ENCODE measurements at regions not wholly inside any gene's neighbourhood (a gene's known extent, or its start where the extent isn't known, plus 50 kb on each side); places are given as distances from the start of the nearest gene placed in this dataset.

DNA sequence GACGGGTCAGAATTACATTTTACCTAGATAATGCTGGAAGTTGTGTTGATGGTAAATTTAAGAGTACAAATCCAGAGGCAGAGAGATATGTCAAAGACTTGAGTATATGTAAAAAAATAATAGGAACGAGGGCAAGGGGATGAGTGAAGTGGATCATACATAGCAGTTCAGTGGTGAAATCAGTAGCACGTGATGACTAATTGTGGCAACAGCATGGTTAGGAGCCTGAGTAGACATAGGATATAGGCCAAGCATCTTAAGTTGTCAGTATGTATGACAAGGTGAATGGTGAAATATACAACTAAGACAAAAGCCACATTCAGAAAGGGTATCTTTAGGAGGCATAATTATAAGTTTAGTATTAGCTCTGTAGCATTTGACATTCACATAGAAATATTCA, 826.5 kb upstream of the PIK3C3 start:
- Histone ChIP-seq H3K4me1 (replicated peaks in 1 of 4; ENCODE audit: control insufficient read depth in 3 of 4, insufficient read depth in 4 of 4, low read length in 3 of 4) (no peaks in the 10 kb centered on the region), H2BK20ac (ENCODE audit: low read length) (no peak overlapping the region), H2AFZ (ENCODE audit: low read length) (no peak overlapping the region), H3K4ac (replicated peaks; ENCODE audit: insufficient read length, low read depth, low read length) (no peak overlapping the region), H3K18ac (ENCODE audit: extremely low read depth, low read length) (no peak overlapping the region), H4K20me1 (replicated peaks in 1 of 2; ENCODE audit: control insufficient read depth in 1 of 2, insufficient read depth in 2 of 2, low read length in 2 of 2) (no peaks in the 10 kb centered on the region), H3K23me2 (ENCODE audit: low read depth, low read length) (no peaks in the 10 kb centered on the region), H3K4me2 (ENCODE audit: insufficient read depth in 1 of 2, low read depth in 2 of 2, low read length in 2 of 2) (no peak overlapping the region), H3K14ac (ENCODE audit: insufficient read length) (no peak overlapping the region), H2AK5ac (ENCODE audit: low read depth, low read length) (no peak overlapping the region), H2BK12ac (ENCODE audit: low read depth, low read length) (no peak overlapping the region), H3K27ac (ENCODE audit: low read depth, low read length) (no peak overlapping the region), H3K27me3 (replicated peaks in 1 of 4; ENCODE audit: control insufficient read depth in 3 of 4, extremely low read depth in 1 of 4, insufficient read depth in 3 of 4, low read length in 3 of 4) (no peaks in the 10 kb centered on the region), H3K79me2 (ENCODE audit: control insufficient read depth in 1 of 2, insufficient read depth in 2 of 2, low read length in 2 of 2) (no peaks in the 10 kb centered on the region), H4K91ac (replicated peaks; ENCODE audit: insufficient read length, low read length) (no peak overlapping the region), H3K4me3 (ENCODE audit: extremely low read depth in 1 of 4, insufficient read depth in 2 of 4, low read depth in 3 of 4, low read length in 4 of 4) (no peak overlapping the region), H4K8ac (ENCODE audit: extremely low read depth, insufficient read depth, low read length) (no peak overlapping the region), H3K36me3 (ENCODE audit: control insufficient read depth in 2 of 4, insufficient read depth in 4 of 4, low read length in 3 of 4) (no peaks in the 10 kb centered on the region), H2BK15ac (ENCODE audit: low read length) (no peak overlapping the region), H3K79me1 (ENCODE audit: low read depth, low read length) (no peaks in the 10 kb centered on the region), H3K56ac (replicated peaks; ENCODE audit: insufficient read length, low read depth, low read length) (no peak overlapping the region), H2BK120ac (replicated peaks; ENCODE audit: low read depth, low read length) (no peak overlapping the region), H3K23ac (ENCODE audit: insufficient read length) (no peak overlapping the region), H4K5ac (ENCODE audit: insufficient read length, low read depth, low read length) (no peak overlapping the region), H2BK5ac (ENCODE audit: low read depth, low read length) (no peak overlapping the region), H3K9ac (replicated peaks in 1 of 4; ENCODE audit: extremely low read depth in 1 of 4, low read depth in 3 of 4, low read length in 3 of 4) (no peak overlapping the region), H3K9me3 (ENCODE audit: insufficient read depth in 2 of 2, low read depth in 1 of 2, low read length in 1 of 2) (no peaks in the 10 kb centered on the region)
- FAIRE-seq = no peak
- ChIA-PET POLR2A (ENCODE audit: partially characterized antibody) (no interaction called here), CTCF (ENCODE audit: partially characterized antibody) (no interaction called here)
- WGBS, 2 experiments (ENCODE audit: extremely low coverage in 1 of 2, insufficient coverage in 1 of 2, insufficient read length in 1 of 2, insufficient replicate concordance in 2 of 2, low coverage in 1 of 2, low lambda C conversion rate in 2 of 2, missing lambda C conversion rate in 1 of 2) = 87% methylated on average over 3 of the region's 3 CpGs; no CpG with 5 or more reads in 1 of the 2 experiments
- no peak for DNase-seq (ENCODE audit: low read depth in 1 of 2, low spot score in 2 of 2)
- TF ChIP-seq, protein P1, sequence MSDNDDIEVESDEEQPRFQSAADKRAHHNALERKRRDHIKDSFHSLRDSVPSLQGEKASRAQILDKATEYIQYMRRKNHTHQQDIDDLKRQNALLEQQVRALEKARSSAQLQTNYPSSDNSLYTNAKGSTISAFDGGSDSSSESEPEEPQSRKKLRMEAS (IDR thresholded peaks at IDR 0.05) = no peak
- TF ChIP-seq SP1 (IDR thresholded peaks at IDR 0.05; ENCODE audit: low read depth, low read length) (no peak), SIX5 (IDR thresholded peaks at IDR 0.05; ENCODE audit: low read depth, low read length) (no peak), CEBPB (IDR thresholded peaks at IDR 0.05; ENCODE audit: low read depth, low read length) (no peak), HDAC6 (IDR thresholded peaks at IDR 0.05; ENCODE audit: low read depth, low read length) (no peak), FOSL1 (IDR thresholded peaks at IDR 0.05; ENCODE audit: insufficient read depth, low read depth, low read length) (no peak), RXRA (IDR thresholded peaks at IDR 0.05; ENCODE audit: insufficient read depth, low read depth, low read length) (no peak)

All from H1 (cell line).